NCI-H2196 (cell line): ENCODE measurements at regions not wholly inside any gene's neighbourhood (a gene's known extent, or its start where the extent isn't known, plus 50 kb on each side); places are given as distances from the start of the nearest gene placed in this dataset.
"Not testable (repeated sequence)": the region's sequence is repeated elsewhere in the genome, so short reads cannot be mapped to it uniquely, and the experiment has no call there.

Experiments used
- DNase-seq: peaks from one replicate; lab custom pipeline; 2025; ENCODE audit not compliant: unreplicated experiment; lab: John Stamatoyannopoulos, UW

DNA sequence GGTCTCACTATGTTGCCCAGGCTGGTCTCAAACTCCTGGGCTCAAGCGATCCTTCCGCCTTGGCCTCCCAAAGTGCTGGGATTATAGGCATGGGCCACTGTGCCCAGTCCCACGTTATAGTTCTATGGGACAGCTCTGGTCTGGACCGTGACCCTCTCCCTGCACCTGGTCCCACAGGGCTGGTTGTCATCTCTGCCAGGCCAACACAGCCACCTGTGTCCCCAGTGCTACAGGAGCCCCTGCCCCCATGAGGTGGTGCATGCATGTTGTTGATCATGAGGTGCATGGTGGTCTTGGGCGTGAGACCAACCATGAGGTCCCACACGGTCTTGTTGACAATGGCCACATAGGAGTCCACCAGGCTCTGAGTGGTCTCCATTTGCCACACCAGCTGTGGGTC, 51.0 kb upstream of the UBE2Q2 start:
- not testable (repeated sequence) for DNase-seq

GRCh38 chr15:75791337-75791713, 51.9 kb upstream of the UBE2Q2 start:
- DNase-seq, result no peak

- no peak for DNase-seq
Measured at GRCh38 chr15:75790631-75791336, 52.5 kb upstream of the UBE2Q2 start.

DNA sequence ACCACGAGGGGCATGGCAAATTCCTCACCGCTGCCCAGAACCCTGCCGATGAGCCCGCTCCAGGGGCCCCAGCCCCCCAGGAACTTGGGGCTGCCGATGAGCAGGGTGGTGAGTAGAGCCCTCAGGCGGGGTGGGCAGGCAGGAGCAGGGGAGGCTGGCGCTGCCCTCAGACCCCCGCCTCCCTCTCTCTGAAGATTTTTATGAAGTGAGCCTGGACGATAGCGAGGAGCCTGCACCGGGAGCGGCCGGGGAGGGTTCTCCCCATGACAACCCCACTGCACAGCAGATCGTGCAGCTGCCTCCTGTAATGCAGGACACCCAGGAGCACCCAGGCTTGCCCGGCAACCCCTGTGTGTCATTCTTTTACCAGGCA, 56.7 kb upstream of the UBE2Q2 start:
- DNase-seq, result no peak

DNA sequence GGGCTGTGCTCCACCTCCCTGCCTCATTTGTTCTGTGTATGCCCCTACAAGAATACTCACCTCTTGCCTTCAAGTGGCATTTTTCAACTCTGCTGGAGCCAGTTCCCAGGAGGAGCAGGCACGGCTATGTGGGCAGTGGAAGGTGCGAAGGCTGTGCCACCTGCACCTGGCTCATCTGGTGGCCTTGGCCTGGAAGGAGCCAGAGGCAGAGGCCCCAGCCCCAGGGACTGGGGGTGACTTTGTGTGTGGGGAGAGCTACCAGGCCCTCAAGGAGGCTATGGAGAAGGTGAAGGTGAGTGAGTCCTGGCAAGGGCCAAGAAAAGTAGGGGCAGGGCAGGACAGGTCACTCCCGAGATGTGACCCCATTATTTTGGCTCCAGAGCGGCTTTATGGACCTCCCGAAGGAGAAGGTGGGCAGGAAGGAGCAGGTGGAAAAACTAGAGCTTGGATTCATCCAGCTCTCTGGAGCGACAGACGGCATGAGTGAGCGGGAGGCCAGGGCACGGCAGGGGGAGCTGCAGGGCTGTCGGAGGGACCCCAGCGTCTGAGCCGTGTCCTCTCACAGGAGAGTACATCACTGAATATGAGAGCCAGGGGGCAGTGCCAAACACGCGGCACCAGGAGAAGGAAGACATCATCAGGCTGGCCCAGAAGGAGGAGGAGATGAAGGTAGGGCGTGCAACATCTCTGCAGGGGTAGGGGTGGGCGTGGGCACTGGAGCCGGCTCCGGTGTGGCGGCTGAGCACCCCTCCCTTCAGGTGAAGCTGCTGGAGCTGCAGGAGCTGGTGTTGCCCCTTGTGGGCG, 57.3 kb upstream of the UBE2Q2 start:
- no peak for DNase-seq

GRCh38 chr15:75784511-75785480, 58.5 kb upstream of the UBE2Q2 start:
- DNase-seq, result peak; percentile 19

DNA sequence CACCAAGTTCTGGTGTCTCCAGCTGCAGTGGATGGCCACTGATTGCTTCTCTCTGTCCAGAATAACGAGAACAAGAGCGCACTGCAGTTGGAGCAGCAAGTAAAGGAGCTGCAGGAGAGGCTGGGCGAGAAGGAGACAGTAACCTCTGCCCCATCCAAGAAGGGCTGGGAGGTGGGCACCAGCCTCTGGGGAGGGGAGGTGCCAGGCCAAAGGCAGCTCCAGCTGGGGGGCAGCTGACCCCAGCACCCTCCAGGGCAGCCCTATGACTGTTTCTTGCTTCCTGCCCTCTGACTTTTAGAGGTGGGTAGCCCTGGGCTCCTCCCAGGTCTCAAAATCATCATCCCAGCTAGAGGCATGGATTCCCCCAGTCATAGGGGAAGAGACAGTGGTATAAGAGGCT, 59.7 kb upstream of the UBE2Q2 start:
- not testable (repeated sequence) for DNase-seq

DNA sequence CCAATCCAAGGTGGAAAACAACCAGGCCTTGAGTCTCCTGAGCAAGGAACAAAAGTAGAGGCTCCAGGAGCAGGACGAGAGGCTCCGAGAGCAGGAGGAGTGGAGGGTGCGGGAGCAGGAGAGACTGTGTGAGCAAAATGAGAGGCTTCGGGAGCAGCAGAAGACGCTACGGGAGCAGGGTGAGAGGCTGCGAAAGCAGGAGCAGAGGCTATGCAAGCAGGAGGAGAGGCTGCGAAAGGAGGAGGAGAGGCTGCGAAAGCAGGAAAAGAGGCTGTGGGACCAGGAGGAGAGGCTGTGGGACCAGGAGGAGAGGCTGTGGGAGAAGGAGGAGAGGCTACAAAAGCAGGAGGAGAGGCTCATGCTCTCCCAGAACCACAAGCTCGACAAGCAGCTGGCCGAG, 60.3 kb upstream of the UBE2Q2 start:
- no peak for DNase-seq

DNA sequence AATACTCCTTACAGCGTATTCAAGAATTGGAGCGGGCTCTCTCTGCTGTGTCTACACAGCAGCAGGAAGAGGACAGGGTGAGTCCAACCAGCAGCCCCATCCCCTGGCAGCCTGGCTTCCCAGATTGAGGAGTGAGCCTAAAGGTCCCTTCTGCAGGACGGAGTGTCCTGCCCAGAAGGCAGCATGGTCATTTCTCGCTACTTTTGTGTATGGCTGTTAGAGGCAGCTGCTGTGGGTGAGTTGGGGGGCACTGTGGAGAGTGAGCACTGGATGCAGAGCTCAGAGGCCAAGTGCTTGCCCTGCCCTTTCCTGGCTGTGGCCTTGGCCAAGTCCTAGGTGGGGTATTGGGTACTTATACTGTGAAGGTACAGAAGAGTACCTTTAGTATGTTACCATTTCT, 62.3 kb upstream of the UBE2Q2 start:
- not testable (repeated sequence) for DNase-seq

DNA sequence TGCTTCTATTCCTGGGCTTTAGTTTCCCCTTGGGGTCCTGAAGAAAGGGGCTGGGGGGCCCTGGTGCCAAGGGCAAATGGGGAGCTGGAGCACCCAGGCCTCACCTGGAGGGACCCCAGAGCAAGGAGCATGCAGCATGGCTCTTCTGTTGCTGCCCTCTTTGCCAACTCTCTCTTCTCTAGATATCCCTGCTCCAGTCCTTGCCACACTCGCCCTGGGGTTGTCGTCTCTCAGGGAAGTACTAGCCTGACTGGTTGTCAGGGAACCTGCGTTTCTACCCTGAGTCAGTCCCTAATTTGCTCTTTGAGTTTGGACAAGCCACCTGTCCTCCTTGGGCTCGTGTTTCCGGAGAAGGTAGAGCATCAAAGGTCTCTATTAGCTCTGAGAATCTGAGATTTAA, 63.7 kb upstream of the UBE2Q2 start:
- no peak for DNase-seq

- DNase-seq, result not testable (repeated sequence)
Measured at GRCh38 chr15:75776871-75777610, 64.4 kb upstream of the CSPG4 start.

DNA sequence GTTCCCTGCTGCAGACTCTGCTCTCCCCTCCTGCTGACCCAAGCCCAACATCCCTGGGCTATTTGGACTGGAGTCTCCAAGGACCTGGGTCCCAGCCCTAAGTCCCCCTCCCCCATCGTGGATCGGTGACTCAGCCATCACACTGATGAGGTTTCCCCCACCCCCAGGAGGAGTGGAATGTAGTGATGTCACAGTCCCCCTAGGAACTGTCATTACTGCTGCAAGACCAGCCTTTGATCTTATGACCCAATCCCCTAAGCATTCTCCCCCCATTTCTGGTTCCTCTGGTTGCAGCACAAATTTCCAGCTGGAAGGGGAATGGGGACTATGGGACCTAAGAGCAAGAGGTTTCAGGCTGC, 63.4 kb upstream of the CSPG4 start:
- no peak for DNase-seq

- peak; percentile 3 for DNase-seq
Measured at GRCh38 chr15:75775296-75776064, 62.8 kb upstream of the CSPG4 start.

GRCh38 chr15:75773974-75774373, 61.3 kb upstream of the CSPG4 start:
- DNase-seq, result not testable (repeated sequence)

GRCh38 chr15:75771054-75771453, 58.4 kb upstream of the CSPG4 start:
- DNase-seq, result not testable (repeated sequence)

DNA sequence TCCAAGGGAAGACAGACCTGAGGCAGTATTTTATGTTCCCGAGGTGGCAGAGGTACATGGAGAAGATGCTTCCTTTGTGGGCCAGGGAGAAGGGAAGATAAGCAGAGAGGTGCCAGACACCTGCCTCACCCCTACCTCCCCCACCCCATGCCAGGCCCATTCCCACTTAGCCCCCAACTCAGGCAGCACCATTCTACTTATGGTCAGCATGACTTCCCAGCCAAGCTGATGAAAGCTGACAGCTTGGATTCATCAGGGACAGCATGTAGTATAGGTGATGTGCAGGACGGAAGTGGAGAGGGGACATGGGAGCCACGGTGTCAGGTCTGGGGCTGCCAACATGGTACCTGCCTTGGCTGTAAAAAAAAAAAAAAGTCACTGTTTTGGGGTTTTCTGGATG, 57.5 kb upstream of the CSPG4 start:
- DNase-seq, result no peak

DNA sequence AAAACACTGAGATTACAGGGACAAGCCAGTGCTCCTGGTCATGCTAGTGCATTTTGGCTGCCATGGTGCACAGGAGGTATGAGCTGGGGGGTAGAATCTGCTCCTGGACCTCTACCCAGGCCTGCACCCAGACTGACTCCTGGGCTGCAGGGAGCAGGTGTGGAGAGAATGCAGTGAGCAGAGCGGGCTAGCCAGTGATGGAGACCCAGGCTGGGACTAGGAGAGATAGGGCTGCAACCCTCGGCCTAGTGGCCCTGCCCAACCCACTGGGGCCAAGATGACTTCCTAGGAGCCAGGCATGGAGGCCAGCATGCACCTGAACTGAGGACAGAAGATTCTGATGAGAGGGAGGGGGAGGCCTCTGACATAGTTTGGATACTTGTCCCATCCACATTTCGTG, 55.9 kb upstream of the CSPG4 start:
- not testable (repeated sequence) for DNase-seq

DNA sequence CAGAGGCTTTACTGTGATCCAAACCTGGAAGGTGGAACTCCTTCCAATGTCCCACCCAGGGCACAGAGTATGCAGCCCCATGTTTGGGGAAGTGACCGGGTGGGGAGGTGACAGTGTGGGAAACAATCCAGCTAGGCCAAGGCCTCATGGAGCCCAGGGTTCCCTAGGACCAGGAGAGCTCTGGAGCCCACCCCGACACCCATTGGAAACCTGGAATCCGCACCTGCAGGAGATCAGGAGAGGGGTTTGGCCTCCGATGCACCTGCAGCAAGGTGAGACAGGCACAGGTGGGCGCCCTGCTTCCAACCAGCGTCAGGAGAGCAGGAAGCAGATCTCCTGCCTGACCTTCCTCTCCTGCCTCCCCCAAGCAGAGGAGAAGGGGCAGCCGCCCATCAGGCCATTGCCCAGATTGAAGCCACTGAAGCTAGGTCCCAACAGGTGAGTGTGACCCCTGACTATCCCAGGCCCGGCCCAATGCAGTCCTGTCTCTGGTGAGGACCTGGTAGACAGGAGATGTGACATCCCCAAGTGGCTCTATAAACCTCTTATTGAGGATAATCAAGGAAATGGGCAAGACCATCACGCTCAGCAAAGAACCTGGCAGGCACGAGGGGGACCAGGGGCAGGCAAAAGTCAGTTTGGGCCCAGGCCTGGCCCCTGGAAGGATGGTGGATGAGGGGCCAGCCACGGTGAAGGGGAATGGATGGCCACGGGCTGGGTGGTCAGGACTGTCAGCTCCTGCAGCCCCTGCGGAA, 53.1 kb upstream of the CSPG4 start:
- not testable (repeated sequence) for DNase-seq

- DNase-seq, result not testable (repeated sequence)
Measured at GRCh38 chr15:75764845-75765550, 52.4 kb upstream of the CSPG4 start.
